Nephron progenitor cell (in vitro differentiated cells): ENCODE measurements at regions not wholly inside any gene's neighbourhood (a gene's known extent, or its start where the extent isn't known, plus 50 kb on each side); places are given as distances from the start of the nearest gene placed in this dataset.

ENCODE experiments used
- DNase-seq: peaks from one replicate; pipeline ENCODE4 v3.0.0; 2021
- H3K27ac Mint-ChIP-seq: 2 replicates; pipeline ENCODE4 v1.8.0; 2021; ENCODE audit warnings: mild to moderate bottlenecking, moderate library complexity, mixed read lengths
- H3K27me3 Mint-ChIP-seq: 2 replicates; pipeline ENCODE4 v1.8.0; 2021; ENCODE audit warnings: mild to moderate bottlenecking, low read depth, mixed read lengths; ENCODE audit not compliant: poor library complexity
- H3K36me3 Mint-ChIP-seq: 2 replicates; pipeline ENCODE4 v1.8.0; 2021; ENCODE audit warnings: low read depth, mixed read lengths
- H3K4me1 Mint-ChIP-seq: 2 replicates; pipeline ENCODE4 v1.8.0; 2021; ENCODE audit warnings: mixed read lengths
- H3K4me3 Mint-ChIP-seq: 2 replicates; pipeline ENCODE4 v1.8.0; 2021; ENCODE audit warnings: mild to moderate bottlenecking, moderate library complexity, mixed read lengths
- H3K9me3 Mint-ChIP-seq: 2 replicates; pipeline ENCODE4 v1.8.0; 2021; ENCODE audit warnings: mild to moderate bottlenecking, moderate library complexity, mixed read lengths
- TF ChIP-seq, protein P1 (sequence below): fragments of 200-600 bp; sonication (generic); IDR thresholded peaks from 2 replicates; pipeline ENCODE4 v1.5.0; 2021; ENCODE audit warnings: antibody characterized with exemption

DNA sequence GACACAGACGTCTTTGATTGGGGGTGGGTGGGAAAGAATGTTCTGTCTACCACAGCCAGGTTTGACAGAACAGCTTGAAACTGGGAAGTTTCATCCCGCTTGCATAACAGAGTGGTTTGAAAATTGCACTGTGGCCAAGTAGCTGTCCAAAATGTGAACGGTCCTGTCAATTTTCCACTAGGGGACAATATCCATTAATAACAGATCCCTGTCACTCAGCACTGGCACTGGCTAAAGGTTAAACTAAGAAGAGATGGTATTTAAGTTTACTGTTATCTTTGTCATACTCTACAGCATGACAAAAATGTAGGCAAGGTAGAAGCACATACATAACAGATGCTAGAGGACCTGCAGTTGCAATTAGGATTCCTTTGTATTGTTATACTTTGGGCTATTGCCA lies 55.6 kb upstream of the ACMSD start:
- Mint-ChIP-seq H3K4me3 (no peak overlapping the region), H3K4me1 (no peaks in the 10 kb centered on the region), H3K9me3 (no peaks in the 10 kb centered on the region), H3K27ac (no peak overlapping the region), H3K27me3 (peaks cover 19% of the 10 kb centered on the region), H3K36me3 (no peaks in the 10 kb centered on the region)
- TF ChIP-seq, protein P1, sequence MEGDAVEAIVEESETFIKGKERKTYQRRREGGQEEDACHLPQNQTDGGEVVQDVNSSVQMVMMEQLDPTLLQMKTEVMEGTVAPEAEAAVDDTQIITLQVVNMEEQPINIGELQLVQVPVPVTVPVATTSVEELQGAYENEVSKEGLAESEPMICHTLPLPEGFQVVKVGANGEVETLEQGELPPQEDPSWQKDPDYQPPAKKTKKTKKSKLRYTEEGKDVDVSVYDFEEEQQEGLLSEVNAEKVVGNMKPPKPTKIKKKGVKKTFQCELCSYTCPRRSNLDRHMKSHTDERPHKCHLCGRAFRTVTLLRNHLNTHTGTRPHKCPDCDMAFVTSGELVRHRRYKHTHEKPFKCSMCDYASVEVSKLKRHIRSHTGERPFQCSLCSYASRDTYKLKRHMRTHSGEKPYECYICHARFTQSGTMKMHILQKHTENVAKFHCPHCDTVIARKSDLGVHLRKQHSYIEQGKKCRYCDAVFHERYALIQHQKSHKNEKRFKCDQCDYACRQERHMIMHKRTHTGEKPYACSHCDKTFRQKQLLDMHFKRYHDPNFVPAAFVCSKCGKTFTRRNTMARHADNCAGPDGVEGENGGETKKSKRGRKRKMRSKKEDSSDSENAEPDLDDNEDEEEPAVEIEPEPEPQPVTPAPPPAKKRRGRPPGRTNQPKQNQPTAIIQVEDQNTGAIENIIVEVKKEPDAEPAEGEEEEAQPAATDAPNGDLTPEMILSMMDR: peak; percentile 40
- no peak for DNase-seq

DNA sequence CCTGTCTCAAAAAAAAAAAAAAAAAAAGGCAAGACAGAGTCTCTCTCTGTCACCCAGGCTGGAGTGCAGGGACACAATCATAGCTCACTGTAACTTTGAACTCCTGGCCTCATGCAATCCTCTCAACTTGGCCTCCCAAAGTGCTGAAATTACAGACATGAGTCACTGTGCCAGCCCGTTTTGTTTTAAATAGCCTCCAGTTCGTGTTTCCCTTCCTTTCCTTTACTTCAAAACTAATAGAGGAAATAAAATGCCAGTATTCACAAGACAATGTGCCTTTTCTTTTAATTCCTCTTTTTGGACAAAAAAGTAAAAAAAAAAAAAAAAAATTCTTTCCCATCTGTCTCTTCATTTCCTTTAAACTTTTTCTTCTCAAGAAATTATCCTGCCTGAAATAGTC lies 54.5 kb upstream of the ACMSD start:
- Mint-ChIP-seq H3K9me3 (no peaks in the 10 kb centered on the region), H3K4me3 (no peak overlapping the region), H3K4me1 (no peaks in the 10 kb centered on the region), H3K36me3 (no peaks in the 10 kb centered on the region), H3K27ac (no peak overlapping the region), H3K27me3 (peaks cover 16% of the 10 kb centered on the region)
- no peak for DNase-seq
- TF ChIP-seq, protein P1: no peak

DNA sequence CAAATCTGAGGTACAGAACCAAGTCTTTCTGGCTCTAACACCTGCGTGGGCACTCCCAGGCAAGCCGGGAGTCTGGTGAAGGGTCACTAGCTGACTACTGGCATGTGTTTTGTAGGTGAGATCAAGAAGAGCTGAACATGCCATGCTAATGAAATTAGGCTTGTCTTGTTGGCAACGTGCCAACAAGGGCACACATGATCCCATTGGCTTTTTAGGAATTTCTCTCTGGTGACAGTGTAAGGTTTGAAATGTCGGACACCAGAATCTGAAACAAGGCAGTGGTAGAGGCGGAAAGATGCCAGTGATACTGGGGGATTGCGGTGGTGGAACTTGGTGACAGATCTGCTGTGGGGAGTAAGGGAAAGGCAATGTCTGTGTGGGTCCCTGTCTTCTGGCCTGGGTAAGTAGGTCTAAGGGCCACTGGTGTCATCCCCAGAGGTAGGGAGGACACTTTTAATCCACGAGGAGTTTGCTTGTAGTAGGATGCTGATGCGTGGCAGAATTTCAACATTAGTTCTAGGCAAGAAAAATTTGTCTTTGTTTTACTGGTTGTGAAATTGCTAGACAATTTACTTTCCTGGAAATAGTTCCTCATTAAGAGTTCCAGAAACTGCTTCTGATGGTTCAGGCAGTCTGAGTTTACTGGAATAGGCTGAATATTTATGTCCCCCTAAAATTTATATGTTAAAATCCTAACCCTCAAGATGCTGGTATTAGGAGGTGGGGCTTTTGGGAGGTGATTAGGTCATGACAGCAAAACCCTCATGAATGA lies 52.6 kb upstream of the ACMSD start:
- TF ChIP-seq, protein P1: no peak
- Mint-ChIP-seq H3K27me3 (peaks cover 15% of the 10 kb centered on the region), H3K36me3 (no peaks in the 10 kb centered on the region), H3K27ac (no peak overlapping the region), H3K4me1 (no peaks in the 10 kb centered on the region), H3K4me3 (no peak overlapping the region), H3K9me3 (no peaks in the 10 kb centered on the region)
- DNase-seq: no peak

DNA sequence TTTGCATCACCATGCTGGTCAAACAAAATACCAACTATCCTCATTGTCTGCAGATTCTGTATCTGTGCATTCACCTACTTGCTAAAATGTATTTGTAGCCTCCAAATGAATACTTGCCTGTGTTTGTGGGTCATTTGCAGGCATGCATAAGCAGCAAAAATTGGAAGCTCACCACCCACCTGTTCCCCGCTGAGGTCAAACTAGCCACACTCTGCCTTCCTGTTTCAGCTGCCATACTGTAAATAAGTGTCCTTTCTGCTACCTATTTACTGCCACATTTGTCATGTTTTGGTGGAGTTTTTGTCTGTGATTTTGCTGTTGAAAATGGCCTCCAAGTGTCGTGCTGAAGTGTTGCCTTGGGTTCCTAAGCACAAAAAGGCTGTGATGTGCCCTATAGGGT lies 50.0 kb upstream of the ACMSD start:
- Mint-ChIP-seq H3K27me3 (peaks cover 11% of the 10 kb centered on the region), H3K4me1 (no peaks in the 10 kb centered on the region), H3K9me3 (no peaks in the 10 kb centered on the region), H3K36me3 (no peaks in the 10 kb centered on the region), H3K4me3 (no peak overlapping the region), H3K27ac (no peak overlapping the region)
- TF ChIP-seq, protein P1: no peak
- no peak for DNase-seq
